AG08396 (cell line): ENCODE measurements at regions not wholly inside any gene's neighbourhood (a gene's known extent, or its start where the extent isn't known, plus 50 kb on each side); places are given as distances from the start of the nearest gene placed in this dataset.
"Not testable (repeated sequence)": the region's sequence is repeated elsewhere in the genome, so short reads cannot be mapped to it uniquely, and the experiment has no call there.

Source experiments
- DNase-seq: peaks from one replicate; pipeline ENCODE4 v3.0.0; 2012; ENCODE audit warnings: low spot score, mixed read lengths

GRCh38 chr1:99538618-99538956 is 107.3 kb upstream of the PALMD start:
- DNase-seq = no peak

- DNase-seq = no peak
These were observed 106.8 kb upstream of the PALMD start for GRCh38 chr1:99539131-99539530.

- DNase-seq = no peak
These were observed 105.2 kb upstream of the PALMD start for GRCh38 chr1:99540744-99541143.

DNA sequence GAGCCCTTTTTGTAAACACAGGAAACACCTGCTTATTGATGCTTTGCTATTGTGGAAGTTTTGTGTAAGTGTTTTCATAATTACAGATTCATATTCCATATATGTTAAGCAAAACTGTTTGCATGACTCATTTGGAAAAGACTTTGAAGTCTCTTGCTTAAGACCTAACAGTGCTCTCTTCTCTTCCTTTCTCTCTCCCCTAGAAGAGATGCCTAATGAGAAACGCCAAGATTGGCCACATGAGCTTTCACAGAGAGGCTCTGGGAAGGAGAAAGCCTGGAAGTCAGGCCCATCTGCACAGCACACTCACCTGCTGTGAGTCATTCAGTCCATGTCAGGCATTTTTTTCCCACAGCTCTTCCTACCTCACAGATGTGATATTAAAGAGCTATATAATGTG is 101.6 kb upstream of the PALMD start:
- DNase-seq = no peak

GRCh38 chr1:99546432-99547416 is 99.2 kb upstream of the PALMD start:
- no peak for DNase-seq

DNA sequence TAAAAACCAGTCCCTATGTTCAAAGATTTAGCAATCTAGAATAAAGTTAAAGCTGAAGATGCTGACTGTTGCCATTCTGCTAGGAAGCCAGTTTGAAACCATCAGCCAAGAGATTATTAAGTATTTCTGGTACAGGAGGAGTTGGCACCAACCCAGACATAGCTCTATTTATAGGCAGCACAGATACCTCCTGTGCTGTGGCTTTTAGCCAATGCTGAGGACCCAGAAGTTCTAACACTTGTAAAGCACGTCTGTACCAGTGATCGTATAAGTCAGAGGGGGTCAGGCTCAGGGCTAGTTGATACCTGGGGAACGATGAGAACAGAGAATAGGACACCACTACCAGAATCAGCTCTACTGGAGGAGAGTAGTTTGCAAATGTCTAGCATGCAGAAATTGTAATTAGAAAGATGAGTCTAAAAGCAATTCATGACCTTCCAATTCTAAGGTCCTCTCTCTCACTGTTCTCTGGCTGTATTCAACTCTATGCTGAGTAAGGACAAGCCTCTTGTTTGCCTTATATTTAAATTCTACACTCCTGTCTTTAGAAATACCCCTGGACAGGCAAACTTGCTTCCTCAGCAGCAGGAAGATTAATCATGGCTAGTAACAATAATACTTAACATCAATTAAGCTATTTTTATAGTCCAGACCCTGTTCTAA is 96.8 kb upstream of the PALMD start:
- no peak for DNase-seq

DNA sequence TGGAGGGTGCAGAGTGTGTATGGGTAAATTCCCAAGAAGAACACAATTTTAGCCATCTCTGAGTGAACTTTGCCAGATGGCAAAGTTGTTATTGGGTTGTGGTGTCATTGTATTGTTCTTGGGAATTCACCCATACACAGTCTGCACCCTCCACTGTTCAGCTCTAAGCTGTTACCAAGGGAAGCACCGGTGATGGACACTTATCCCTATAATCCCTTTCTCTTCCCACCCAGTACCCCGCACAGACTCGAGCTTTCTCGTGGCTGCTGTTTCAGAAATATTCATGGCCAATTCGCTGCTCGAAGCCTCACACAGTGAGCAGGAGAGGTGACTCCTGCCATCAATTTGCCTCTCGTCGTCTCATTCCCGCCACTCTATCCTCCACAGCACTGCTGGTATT is 95.7 kb upstream of the PALMD start:
- no peak for DNase-seq

- no peak for DNase-seq
These were observed 93.9 kb upstream of the PALMD start for GRCh38 chr1:99551812-99552614.

GRCh38 chr1:99553301-99553700 is 92.6 kb upstream of the PALMD start:
- DNase-seq = no peak

DNA sequence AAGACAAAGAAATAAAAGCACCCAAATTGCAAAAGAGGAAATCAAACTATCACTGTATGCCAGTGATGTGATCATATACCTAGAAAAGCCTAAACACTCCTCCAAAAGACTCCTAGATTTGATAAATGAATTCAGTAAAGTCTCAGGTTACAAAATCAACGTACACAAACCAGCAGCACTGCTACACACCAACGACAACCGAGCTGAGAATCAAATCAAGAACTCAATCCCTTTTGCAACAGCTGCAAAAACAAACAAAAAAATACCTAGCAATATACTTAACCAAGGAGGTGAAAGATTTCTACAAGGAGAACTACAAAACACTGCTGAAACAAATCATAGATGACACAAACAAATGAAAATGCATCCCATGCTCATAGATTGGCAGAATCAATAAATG is 92.1 kb upstream of the PALMD start:
- not testable (repeated sequence) for DNase-seq

- no peak for DNase-seq
These were observed 91.2 kb upstream of the PALMD start for GRCh38 chr1:99554727-99555126.

GRCh38 chr1:99557546-99558202 is 88.2 kb upstream of the PALMD start:
- peak; percentile 16 for DNase-seq

- no peak for DNase-seq
These were observed 86.7 kb upstream of the PALMD start for GRCh38 chr1:99559166-99559565.

- DNase-seq = no peak
These were observed 85.5 kb upstream of the PALMD start for GRCh38 chr1:99560207-99561040.

GRCh38 chr1:99561952-99562351 is 84.0 kb upstream of the PALMD start:
- no peak for DNase-seq

DNA sequence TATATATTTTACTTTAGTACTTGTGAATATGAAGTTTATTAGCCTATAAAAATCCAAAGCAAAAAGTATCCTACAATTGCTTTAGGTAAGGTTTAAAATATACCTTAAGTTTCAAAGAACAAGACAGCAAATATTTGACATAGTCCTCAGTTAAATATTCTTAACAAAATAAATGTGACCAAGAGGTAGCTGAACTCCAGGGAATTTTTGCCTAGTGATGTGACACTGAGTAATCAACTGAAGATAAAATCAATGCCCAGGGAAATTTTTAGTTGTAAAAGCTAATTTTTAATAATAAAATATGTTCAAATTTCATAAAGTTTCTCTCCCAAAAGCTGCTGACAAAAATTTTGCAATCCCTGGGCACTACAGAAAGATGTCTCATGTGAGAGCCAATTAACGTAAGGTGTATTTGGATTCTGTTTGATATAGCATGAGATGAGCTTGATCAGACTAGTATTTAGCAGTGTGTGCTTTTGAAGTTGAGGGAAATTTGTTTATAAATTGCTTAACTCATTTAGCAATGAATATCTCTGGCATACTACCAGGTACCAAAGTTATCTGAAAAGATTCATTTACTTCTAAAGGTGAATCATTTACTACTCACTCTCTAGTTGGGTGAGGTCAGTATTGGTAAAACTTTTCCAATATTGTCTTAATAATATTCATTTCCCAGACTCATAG is 80.2 kb upstream of the PALMD start:
- no peak for DNase-seq

GRCh38 chr1:99566290-99567021 is 79.5 kb upstream of the PALMD start:
- no peak for DNase-seq

GRCh38 chr1:99570486-99571089 is 75.3 kb upstream of the PALMD start:
- no peak for DNase-seq

- DNase-seq = no peak
These were observed 74.7 kb upstream of the PALMD start for GRCh38 chr1:99571092-99571734.
